HG03558 (cell line): ENCODE measurements at regions not wholly inside any gene's neighbourhood (a gene's known extent, or its start where the extent isn't known, plus 50 kb on each side); places are given as distances from the start of the nearest gene placed in this dataset.
"Not testable (repeated sequence)": the region's sequence is repeated elsewhere in the genome, so short reads cannot be mapped to it uniquely, and the experiment has no call there.

ENCODE experiments used
- ATAC-seq: cut with Tn5 transposase; IDR thresholded peaks from one replicate; pipeline ENCODE4 v1.9.1; 2021; ENCODE audit warnings: moderate number of reproducible peaks; ENCODE audit not compliant: unreplicated experiment; ENCODE audit errors: extremely low read depth

GRCh38 chr3:125695688-125696087, 100.4 kb upstream of the OSBPL11 start:
- no peak for ATAC-seq

- ATAC-seq = not testable (repeated sequence)
Observed at GRCh38 chr3:125697126-125697525, 101.8 kb upstream of the OSBPL11 start.

- ATAC-seq = not testable (repeated sequence)
Observed at GRCh38 chr3:125697979-125698640, 102.8 kb upstream of the OSBPL11 start.

GRCh38 chr3:125715651-125716050, 120.4 kb upstream of the OSBPL11 start:
- ATAC-seq = no peak

GRCh38 chr3:125732151-125732550, 136.9 kb upstream of the OSBPL11 start:
- ATAC-seq = not testable (repeated sequence)

GRCh38 chr3:125741991-125742718, 146.9 kb upstream of the OSBPL11 start:
- ATAC-seq = not testable (repeated sequence)

- ATAC-seq = not testable (repeated sequence)
Observed at GRCh38 chr3:125742845-125743244, 147.5 kb upstream of the OSBPL11 start.

- ATAC-seq = not testable (repeated sequence)
Observed at GRCh38 chr3:125757050-125757449, 161.8 kb upstream of the OSBPL11 start.

- ATAC-seq = not testable (repeated sequence)
Observed at GRCh38 chr3:125758641-125759130, 163.4 kb upstream of the OSBPL11 start.

GRCh38 chr3:125762601-125763000, 167.3 kb upstream of the OSBPL11 start:
- not testable (repeated sequence) for ATAC-seq

- not testable (repeated sequence) for ATAC-seq
Observed at GRCh38 chr3:125766285-125766826, 171.1 kb upstream of the OSBPL11 start.

GRCh38 chr3:125766931-125767330, 171.6 kb upstream of the OSBPL11 start:
- not testable (repeated sequence) for ATAC-seq

GRCh38 chr3:125767641-125768040, 172.3 kb upstream of the OSBPL11 start:
- no peak for ATAC-seq

- not testable (repeated sequence) for ATAC-seq
Observed at GRCh38 chr3:125768821-125769220, 173.5 kb upstream of the OSBPL11 start.

- not testable (repeated sequence) for ATAC-seq
Observed at GRCh38 chr3:125771506-125771905, 176.2 kb upstream of the OSBPL11 start.

- ATAC-seq = not testable (repeated sequence)
Observed at GRCh38 chr3:125774433-125775034, 179.2 kb upstream of the OSBPL11 start.

- ATAC-seq = not testable (repeated sequence)
Observed at GRCh38 chr3:125775106-125775505, 179.8 kb upstream of the OSBPL11 start.

GRCh38 chr3:125775606-125776294, 180.5 kb upstream of the OSBPL11 start:
- ATAC-seq = not testable (repeated sequence)

GRCh38 chr3:125779276-125779675, 184.0 kb upstream of the OSBPL11 start:
- not testable (repeated sequence) for ATAC-seq

GRCh38 chr3:125779918-125780317, 184.6 kb upstream of the OSBPL11 start:
- not testable (repeated sequence) for ATAC-seq
